LNCAP (cell line): ENCODE measurements at regions not wholly inside any gene's neighbourhood (a gene's known extent, or its start where the extent isn't known, plus 50 kb on each side); places are given as distances from the start of the nearest gene placed in this dataset.

ENCODE experiments used
- TF ChIP-seq, protein P1 (sequence below): fragments of 450-650 bp; IDR thresholded peaks from 2 replicates; pipeline ENCODE4 v1.5.1; 2017; ENCODE audit warnings: mild to moderate bottlenecking

DNA sequence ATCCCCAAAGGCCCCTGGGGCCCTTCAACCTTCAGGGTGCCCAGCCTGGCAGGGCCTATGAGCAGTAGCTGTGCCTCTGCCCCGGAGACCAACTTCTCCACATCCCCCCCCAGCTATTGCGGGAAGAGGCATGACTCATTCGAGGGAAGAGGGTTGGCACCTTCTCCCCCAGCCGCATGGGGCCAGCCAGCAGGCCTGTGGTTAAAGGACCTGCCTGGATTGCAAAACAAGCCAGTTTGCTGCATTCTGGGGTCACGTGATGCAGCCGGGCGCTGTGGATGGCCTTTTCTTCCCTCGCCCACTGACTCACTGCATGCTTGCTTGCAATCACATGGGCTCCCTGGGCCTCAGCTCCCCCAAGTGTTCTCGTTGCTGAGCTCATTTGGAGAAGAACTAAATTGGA, 182.5 kb downstream of the MAFB start:
- TF ChIP-seq, protein P1, sequence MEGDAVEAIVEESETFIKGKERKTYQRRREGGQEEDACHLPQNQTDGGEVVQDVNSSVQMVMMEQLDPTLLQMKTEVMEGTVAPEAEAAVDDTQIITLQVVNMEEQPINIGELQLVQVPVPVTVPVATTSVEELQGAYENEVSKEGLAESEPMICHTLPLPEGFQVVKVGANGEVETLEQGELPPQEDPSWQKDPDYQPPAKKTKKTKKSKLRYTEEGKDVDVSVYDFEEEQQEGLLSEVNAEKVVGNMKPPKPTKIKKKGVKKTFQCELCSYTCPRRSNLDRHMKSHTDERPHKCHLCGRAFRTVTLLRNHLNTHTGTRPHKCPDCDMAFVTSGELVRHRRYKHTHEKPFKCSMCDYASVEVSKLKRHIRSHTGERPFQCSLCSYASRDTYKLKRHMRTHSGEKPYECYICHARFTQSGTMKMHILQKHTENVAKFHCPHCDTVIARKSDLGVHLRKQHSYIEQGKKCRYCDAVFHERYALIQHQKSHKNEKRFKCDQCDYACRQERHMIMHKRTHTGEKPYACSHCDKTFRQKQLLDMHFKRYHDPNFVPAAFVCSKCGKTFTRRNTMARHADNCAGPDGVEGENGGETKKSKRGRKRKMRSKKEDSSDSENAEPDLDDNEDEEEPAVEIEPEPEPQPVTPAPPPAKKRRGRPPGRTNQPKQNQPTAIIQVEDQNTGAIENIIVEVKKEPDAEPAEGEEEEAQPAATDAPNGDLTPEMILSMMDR = no peak

DNA sequence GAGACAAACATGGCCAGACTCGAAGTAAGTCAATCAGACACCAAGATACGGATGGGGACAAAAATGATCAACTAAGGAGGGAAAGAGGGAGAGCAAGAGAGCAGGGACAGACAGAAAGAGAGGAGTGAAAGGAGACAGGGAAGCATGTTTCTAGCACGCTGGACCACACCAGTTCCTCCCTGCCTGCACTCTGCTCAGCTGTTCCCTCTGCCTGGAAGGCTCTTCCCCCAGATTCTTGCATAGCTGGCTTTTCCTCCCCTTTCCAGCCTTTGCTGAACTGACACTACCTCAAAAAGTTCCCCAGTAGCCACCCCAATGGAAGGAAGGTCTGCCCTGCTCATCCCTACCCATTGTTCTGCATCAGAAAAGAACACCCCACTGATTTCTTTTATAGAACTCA, 185.9 kb downstream of the MAFB start:
- TF ChIP-seq, protein P1 = no peak

DNA sequence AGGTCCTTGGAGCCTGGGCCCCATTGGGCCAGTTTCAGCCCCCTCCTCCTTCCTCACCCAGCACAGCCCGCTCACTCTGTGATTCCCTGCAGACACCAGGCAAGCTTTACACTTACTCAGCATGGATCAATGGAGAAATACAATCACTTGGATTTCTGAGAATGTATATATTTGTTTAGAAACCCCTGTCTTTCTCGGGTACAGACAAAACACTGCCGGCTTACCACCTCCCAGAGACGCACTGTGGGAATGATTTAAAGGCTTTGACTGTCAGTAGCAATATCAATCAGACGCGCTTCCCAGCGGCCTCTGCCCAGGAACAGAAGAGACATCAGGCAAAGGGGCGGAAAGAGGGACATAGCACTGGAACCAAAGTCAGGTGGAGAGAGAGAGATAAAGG, 186.5 kb downstream of the MAFB start:
- TF ChIP-seq, protein P1 = no peak

DNA sequence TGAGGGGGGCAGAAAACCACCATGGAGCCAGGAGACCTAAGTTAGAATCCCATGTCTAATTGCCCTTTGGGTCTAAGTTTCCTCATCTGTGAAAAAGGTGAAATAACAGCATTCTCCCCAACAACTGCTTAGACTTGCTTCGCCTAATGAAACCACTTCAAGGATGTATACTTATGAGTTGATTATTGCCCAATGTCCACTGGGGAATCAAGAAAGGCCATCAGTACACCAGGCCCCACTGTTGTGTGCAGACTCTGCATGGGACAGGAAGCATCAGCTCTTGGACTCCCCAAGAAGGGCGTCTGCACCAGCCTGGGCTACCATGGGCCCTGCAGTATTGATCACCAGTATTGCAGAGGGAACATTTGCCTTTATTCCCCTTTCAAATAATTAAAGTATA, 189.6 kb downstream of the MAFB start:
- TF ChIP-seq, protein P1 = no peak

DNA sequence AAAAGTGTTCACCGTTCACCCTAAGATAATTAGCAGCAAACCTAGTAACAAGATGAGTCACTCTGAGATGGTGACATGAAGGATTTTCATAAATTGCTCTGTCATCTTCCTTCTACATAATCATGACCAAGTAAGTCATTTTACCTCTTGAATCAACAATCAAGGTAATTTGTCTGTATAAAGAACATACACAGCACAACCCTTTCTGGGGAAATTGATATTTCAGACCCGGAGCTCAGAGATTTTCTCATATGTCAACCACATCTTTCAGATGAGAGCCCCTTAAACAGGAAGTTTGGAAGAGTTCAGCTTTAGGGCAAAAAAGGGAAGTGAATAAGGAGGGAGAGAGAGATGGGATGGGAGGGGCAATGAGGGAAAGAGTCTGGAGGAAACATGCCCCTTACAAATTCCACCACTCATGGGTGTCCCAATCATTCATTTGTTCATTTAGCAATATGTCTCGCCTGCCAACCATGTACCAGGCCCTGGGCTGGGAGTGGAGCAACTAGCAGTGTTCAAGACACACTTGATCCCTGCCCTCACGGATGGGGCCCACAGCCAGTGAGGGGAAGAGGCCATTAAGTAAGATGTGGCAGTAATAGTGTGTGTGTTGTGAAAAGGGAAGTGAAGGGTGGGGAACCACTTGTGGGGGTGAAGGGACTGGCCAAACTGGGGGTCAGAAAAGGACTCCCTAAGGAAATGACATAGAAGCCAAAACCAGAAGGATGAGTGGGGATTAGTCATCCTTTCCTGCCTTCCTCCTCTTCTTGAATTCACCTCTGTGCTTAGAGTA, 190.9 kb downstream of the MAFB start:
- TF ChIP-seq, protein P1 = no peak

DNA sequence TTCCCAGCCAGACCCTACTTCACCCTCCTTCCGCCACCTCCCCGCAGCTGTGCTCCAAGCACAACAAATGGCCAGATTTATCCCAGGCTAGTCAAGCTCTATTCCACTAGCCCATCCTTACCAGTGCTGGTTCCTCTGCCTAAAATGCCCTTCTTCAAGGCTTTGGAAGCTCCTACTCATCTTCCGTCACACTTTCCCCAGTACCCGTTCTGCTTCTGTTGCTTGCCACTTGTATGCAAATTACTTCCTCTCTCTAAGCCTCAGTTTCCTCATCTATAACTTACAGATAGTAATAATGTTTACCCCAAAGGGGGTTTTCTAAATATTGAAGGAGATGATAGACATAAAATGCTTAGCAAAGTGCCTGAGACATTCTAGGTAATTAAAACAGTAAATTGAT, 193.1 kb downstream of the MAFB start:
- TF ChIP-seq, protein P1 = no peak

DNA sequence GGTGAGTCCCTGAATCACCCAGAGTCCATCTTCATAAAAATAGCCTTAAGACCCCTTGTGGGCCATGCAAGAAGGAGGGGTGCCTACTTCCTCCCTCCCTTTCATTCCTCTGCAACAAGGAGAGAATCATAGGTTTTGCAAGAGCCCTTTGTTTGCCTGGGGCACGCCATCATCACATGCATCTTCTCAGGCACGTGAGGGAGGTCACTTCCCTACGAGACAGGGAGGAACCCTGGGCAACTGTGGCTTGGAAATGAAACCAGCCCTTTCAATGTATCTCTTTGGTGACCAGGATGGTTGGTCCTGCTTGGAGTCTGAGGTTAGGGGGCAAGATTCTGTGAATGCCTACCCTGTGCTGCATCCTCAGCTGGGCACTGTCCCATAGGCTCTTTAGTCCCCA, 194.8 kb downstream of the MAFB start:
- TF ChIP-seq, protein P1 = no peak

DNA sequence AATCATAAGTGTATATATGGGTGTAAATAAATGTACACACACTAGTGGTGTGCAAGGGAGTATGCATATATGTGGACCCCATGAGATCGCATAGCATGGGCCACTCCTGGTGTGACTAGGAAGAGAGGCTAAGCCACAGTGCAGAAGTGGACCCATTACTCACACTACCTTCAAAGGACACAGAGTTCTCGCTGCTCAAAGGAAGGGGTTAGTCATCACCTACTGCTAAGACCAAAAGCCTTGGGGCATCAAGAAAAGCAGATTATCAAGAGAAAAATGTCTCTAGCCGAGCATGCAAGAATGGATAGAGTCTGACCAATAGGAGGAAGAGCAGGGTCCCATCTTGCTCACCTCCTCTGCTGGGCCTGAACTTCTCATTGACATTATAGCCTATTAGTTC, 195.5 kb downstream of the MAFB start:
- TF ChIP-seq, protein P1 = no peak
